NCI-H1417 (cell line): ENCODE measurements at regions not wholly inside any gene's neighbourhood (a gene's known extent, or its start where the extent isn't known, plus 50 kb on each side); places are given as distances from the start of the nearest gene placed in this dataset.
"Not testable (repeated sequence)": the region's sequence is repeated elsewhere in the genome, so short reads cannot be mapped to it uniquely, and the experiment has no call there.

ENCODE experiments used
- DNase-seq, 3 experiments: peaks; one replicate each; lab custom pipeline; 2025; lab: John Stamatoyannopoulos, UW

DNA sequence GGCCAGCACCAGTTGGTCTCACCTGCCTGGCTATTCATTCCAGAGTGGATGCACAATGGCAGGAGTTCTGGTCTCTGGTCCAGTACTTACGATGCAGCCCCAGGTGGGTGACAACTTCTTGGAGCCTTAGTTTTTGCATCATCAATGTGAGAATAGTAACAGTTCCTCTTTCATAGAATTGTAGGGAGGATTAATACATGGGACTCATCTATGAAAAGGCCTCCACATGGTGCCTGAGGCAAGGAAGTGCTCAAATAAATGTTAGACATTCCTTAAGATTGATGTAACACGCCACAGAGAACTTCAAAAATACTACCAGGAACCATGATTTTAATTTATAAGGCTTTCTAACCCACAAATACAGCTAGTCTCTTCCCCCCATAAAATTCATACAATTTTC lies 120.1 kb upstream of the CHST15 start:
- DNase-seq: no peak

DNA sequence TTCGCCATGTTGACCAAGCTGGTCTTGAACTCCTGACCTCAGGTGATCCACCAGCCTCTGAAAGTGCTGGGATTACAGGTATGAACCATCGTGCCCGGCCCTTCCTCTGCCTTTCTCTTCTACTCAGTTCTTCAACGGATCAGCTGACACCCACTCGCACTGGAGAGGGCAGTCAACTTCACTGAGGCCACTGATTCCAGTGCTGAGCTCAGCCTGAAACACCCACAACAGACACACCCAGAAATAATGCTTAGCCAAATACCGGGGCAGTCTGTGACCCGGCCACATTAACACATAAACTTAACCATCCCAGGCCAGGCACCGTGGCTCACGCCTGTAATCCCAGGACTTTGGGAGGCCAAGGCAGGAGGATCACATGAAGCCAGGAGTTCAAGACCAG lies 119.3 kb upstream of the CHST15 start:
- no peak for DNase-seq

DNA sequence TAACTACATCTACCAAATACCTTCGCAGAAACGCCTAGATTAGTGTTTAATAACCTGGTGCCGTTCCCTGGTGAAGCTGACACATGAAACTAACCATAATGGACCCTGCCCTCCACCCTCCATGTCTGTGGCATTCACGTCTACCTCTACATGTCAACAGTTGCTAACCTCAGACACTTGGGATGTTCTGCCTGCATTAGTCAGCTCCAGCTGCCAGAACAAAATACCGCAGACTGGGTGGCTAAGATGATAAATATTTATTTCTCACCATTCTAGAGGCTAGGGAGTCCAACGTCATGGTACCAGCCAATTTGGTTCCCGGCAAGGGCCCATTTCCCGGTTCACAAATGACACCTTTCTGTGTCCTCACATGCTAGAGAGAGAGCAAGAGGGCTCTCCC lies 118.5 kb upstream of the CHST15 start:
- DNase-seq: no peak

GRCh38 chr10:124210263-124210662 lies 116.9 kb upstream of the CHST15 start:
- peak in 1 of 3 experiments; percentile 7 for DNase-seq

DNA sequence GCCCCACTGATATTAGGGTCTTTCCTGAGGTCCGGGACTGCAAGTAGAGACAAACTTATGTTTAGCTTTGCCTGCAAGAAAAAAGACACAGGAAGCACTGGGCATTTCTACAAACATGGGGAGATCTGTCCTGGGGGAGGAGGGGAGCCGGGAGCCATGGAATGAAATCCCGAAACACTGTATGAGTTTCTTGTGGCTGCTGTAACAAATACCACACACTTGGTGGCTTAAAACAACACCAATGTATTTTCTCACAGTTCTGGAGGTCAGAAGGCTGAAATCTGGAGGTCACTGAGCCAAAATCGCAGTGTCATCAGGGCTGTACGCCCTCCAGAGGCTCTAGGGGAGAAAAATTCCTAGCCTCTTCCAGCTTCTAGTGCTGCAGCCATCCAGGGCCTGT lies 114.0 kb upstream of the CHST15 start:
- no peak for DNase-seq

- no peak for DNase-seq
Measured at GRCh38 chr10:124206616-124207015, 113.2 kb upstream of the CHST15 start.

DNA sequence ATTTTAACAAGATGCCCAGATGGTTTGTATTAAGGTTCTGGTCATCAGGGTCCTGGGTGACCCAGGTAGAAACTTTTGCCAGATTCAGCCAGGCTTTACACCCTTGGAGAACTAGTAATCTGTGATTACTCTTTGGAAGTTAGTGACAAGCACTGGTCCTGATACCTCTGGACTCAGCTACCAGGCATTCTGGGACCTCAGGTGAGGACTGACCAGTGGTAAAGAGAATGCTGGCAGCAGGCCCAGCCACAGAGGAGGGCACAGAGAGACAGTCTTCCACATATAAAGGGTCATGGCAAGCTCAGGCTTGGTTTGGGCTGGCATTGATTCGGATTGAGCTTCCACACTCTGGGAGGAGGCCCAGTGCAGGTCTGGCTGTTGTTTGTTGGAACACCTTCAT lies 112.0 kb upstream of the CHST15 start:
- no peak for DNase-seq

GRCh38 chr10:124204726-124205125 lies 111.3 kb upstream of the CHST15 start:
- no peak for DNase-seq

GRCh38 chr10:124200011-124200410 lies 106.6 kb upstream of the CHST15 start:
- DNase-seq: no peak

- DNase-seq: peak in 1 of 3 experiments; percentile 48
Measured at GRCh38 chr10:124198871-124199270, 105.5 kb upstream of the CHST15 start.

DNA sequence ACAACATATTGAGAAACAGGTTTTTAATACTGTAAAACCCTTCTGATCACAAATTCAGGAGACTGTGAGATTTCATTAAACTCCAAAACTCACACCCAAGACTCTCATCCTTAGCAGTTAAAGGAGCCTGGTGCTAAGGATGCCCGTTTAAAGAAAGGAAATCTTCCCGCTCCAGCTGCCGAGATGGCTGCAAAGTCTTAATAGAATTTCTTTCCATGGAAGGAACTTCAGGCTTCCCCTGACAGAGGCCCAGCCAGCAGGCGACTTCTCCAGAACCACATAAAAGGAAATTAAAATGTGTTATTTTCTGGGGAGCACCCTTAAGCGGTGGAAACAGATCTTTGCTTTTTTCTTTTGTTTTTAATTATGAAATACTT lies 104.7 kb upstream of the CHST15 start:
- DNase-seq: no peak

GRCh38 chr10:124197371-124198124 lies 104.2 kb upstream of the CHST15 start:
- DNase-seq: no peak

DNA sequence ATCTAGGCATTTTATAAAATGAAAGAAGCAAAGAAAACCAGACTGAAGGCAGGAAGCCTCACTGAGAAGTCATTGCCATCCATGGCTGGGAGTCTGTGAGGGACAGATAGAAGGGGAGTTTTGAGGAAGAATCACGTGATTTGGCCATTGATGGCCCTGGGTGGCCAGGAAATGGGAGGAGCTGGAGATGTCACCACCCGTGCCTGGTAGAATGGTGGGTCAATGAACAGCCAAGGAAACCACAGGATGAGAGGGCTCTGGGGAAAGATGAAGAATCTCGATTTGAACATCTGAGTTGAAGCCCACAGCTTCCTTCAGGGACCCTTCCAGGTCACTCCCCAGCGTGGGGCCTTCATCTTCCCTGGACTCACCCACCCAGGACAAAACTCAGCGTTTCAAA lies 103.3 kb upstream of the CHST15 start:
- DNase-seq: no peak

- DNase-seq: no peak
Measured at GRCh38 chr10:124194199-124194824, 100.9 kb upstream of the CHST15 start.

DNA sequence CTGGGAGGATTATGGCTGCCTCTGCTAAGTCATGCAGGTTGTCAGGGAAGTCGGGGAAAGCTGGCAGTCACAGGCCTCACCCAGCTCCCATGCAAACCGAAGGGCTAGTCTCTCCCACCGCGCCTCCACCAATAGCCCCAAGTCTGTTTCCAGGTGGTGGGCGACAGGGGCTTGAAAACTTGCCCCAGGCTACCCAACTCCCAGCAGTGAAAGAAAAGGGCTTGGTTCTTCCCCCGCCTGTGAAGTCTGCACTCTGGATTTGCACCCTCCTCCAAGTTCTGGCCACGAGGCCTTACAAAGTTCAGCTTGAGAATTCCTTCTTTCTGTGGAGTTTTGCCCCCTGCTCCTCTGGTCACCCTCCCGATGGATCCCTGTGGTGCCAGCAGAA lies 99.9 kb upstream of the CHST15 start:
- DNase-seq: no peak

GRCh38 chr10:124192664-124193308 lies 99.4 kb upstream of the CHST15 start:
- not testable (repeated sequence) for DNase-seq

GRCh38 chr10:124190476-124190875 lies 97.1 kb upstream of the CHST15 start:
- DNase-seq: not testable (repeated sequence)

DNA sequence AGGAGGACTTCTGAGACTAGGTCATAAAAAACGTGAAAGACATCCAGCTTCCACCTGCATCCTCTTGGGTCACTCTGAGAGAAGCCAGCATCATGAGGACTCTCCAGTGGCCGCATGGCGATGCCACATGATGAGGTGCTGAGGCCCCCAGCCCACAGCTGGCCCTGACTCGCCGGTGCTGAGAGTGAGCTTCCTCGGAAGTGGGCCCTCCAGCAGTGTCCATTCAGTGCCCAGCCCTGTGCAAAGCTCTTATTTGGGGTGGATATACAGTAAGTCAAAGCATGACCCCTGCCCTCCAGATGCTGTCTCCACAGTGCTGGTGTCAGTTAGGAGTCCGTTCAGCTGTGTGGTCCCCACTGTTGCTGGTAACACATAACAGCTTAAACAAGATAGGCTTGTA lies 93.6 kb upstream of the CHST15 start:
- no peak for DNase-seq

GRCh38 chr10:124185084-124185483 lies 91.7 kb upstream of the CHST15 start:
- DNase-seq: peak in 1 of 3 experiments; percentile 38

DNA sequence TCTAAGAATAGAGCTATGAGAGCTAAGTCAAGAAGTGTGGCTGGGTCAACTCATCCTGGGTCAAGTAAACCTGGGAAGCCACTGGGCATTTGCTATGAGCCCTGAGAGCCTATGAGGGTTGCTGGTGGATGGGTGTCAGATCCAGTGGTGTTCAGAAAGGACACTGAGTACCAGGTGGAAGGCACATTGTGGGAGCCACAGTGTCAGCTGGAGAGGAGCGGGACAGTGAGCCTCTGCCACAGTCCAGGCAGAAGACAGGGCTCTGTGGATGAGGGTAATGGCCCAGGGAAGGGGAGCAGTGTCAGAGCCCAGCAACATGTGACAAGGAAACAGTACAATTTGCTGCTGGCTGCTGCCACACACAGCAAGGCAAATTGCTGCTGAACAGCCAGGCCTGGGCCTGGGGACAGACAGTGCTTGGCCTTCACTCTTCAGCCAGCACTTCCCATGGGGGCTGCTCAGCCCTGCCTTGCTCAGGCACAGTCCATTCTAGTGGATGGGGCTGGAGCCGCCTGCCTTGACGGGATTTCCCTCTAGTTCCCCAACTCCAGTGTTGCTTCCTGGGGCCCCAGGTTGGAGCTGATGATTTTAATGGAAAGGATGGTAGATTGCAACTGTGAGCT lies 90.9 kb upstream of the CHST15 start:
- DNase-seq: no peak

DNA sequence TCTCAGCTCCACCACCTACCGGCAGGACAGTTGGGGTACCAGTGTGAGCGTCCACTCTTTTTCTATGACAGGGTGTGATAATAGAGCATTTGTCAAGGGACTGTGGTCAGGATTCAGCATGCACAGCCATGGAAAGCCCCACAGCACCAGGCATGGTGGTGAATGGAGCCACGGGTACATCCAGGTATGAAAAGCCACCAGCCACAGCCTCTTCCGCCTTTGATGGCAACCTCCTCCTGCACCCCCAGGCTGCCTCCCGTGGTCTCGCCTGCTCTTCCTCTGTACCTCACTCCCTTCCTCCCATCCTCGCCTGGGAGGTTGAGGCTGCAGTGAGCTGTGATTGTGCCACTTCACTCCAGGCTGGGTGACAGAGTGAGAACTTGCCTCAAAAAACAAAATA lies 90.2 kb upstream of the CHST15 start:
- DNase-seq: no peak

GRCh38 chr10:124182088-124182541 lies 88.7 kb upstream of the CHST15 start:
- no peak for DNase-seq

DNA sequence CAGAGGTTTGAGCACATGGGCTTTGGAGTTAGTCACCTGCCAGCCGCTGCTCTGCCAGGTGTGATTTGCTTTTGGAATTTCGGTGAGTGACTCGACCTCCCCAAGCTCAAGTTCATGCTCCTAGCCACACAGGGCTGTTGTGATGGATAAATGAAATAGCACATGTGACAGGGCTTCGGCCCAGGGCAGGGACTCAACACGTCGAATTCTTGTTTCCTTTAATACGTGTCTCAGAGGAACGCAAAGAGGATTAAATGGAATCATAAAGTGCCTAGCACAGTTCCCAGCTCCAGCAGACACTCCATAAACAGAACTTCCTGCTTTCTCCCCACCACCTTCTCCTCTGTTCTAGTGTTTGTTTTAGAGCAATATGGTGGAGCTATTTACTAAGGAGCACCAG lies 88.3 kb upstream of the CHST15 start:
- DNase-seq: peak in 1 of 3 experiments; percentile 19
